GM10266 (cell line): ENCODE measurements at regions not wholly inside any gene's neighbourhood (a gene's known extent, or its start where the extent isn't known, plus 50 kb on each side); places are given as distances from the start of the nearest gene placed in this dataset.
"Not testable (repeated sequence)": the region's sequence is repeated elsewhere in the genome, so short reads cannot be mapped to it uniquely, and the experiment has no call there.

ENCODE experiments used
- DNase-seq: peaks from one replicate; pipeline ENCODE4 v3.0.0; 2012; ENCODE audit errors: extremely low spot score
- CTCF ChIP-seq: IDR thresholded peaks from 2 replicates; pipeline ENCODE4 v1.5.1; 2012; ENCODE audit warnings: mild to moderate bottlenecking, low read depth; ENCODE audit not compliant: control insufficient read depth, insufficient read depth; ENCODE audit errors: missing control alignments

- TF ChIP-seq CTCF, result no peak
- no peak for DNase-seq
Measured at GRCh38 chr5:72705178-72705577, 111.3 kb upstream of the TNPO1 start.

GRCh38 chr5:72703876-72704275, 112.6 kb upstream of the TNPO1 start:
- no peak for TF ChIP-seq CTCF
- no peak for DNase-seq

- TF ChIP-seq CTCF, result no peak
- DNase-seq, result no peak
Measured at GRCh38 chr5:72702881-72703434, 113.5 kb upstream of the TNPO1 start.

- not testable (repeated sequence) for DNase-seq
Measured at GRCh38 chr5:72702105-72702504, 114.4 kb upstream of the TNPO1 start.

GRCh38 chr5:72698481-72698880, 118.0 kb upstream of the TNPO1 start:
- no peak for DNase-seq
- TF ChIP-seq CTCF, result no peak

GRCh38 chr5:72697622-72698021, 118.8 kb upstream of the TNPO1 start:
- no peak for TF ChIP-seq CTCF
- DNase-seq, result no peak

- no peak for TF ChIP-seq CTCF
- no peak for DNase-seq
Measured at GRCh38 chr5:72695659-72696058, 120.8 kb upstream of the TNPO1 start.

GRCh38 chr5:72694856-72695255, 121.6 kb upstream of the TNPO1 start:
- no peak for TF ChIP-seq CTCF
- DNase-seq, result no peak
